GM19463 (cell line): ENCODE measurements at regions not wholly inside any gene's neighbourhood (a gene's known extent, or its start where the extent isn't known, plus 50 kb on each side); places are given as distances from the start of the nearest gene placed in this dataset.

Experiments
- ATAC-seq: cut with Tn5 transposase; IDR thresholded peaks from one replicate; pipeline ENCODE4 v1.9.1; 2021; ENCODE audit warnings: mild to moderate bottlenecking, moderate library complexity; ENCODE audit not compliant: unreplicated experiment

- ATAC-seq: no peak
These were observed 303.0 kb upstream of the FOXF1 start for GRCh38 chr16:86207350-86207749.

GRCh38 chr16:86209202-86209601 is 301.1 kb upstream of the FOXF1 start:
- no peak for ATAC-seq

- no peak for ATAC-seq
These were observed 299.7 kb upstream of the FOXF1 start for GRCh38 chr16:86210403-86211193.

GRCh38 chr16:86211265-86211664 is 299.1 kb upstream of the FOXF1 start:
- no peak for ATAC-seq

GRCh38 chr16:86211800-86212199 is 298.5 kb upstream of the FOXF1 start:
- ATAC-seq: no peak

- ATAC-seq: no peak
These were observed 297.5 kb upstream of the FOXF1 start for GRCh38 chr16:86212706-86213436.

GRCh38 chr16:86213437-86214205 is 296.7 kb upstream of the FOXF1 start:
- no peak for ATAC-seq

GRCh38 chr16:86214326-86215232 is 295.7 kb upstream of the FOXF1 start:
- ATAC-seq: no peak

- no peak for ATAC-seq
These were observed 294.9 kb upstream of the FOXF1 start for GRCh38 chr16:86215233-86215978.

- no peak for ATAC-seq
These were observed 294.2 kb upstream of the FOXF1 start for GRCh38 chr16:86215979-86216585.

GRCh38 chr16:86216591-86216990 is 293.7 kb upstream of the FOXF1 start:
- no peak for ATAC-seq

- no peak for ATAC-seq
These were observed 293.1 kb upstream of the FOXF1 start for GRCh38 chr16:86217001-86217890.

- ATAC-seq: no peak
These were observed 292.4 kb upstream of the FOXF1 start for GRCh38 chr16:86217891-86218270.

GRCh38 chr16:86218479-86219170 is 291.7 kb upstream of the FOXF1 start:
- no peak for ATAC-seq

- no peak for ATAC-seq
These were observed 290.5 kb upstream of the FOXF1 start for GRCh38 chr16:86219655-86220445.

GRCh38 chr16:86220561-86220960 is 289.8 kb upstream of the FOXF1 start:
- ATAC-seq: no peak

- ATAC-seq: no peak
These were observed 289.2 kb upstream of the FOXF1 start for GRCh38 chr16:86221085-86221484.
